Brain microvascular endothelial cell (primary cell): ENCODE measurements at regions not wholly inside any gene's neighbourhood (a gene's known extent, or its start where the extent isn't known, plus 50 kb on each side); places are given as distances from the start of the nearest gene placed in this dataset.

Source experiments
- DNase-seq: peaks from one replicate; pipeline ENCODE4 v3.0.0-alpha.2; 2020
- H3K27ac ChIP-seq: fragments of 250-450 bp; sonication (Bioruptor Pico); 2 replicates; pipeline ENCODE4 v1.5.1; 2020; ENCODE audit warnings: mild to moderate bottlenecking, moderate library complexity
- H3K27me3 ChIP-seq: fragments of 250-450 bp; sonication (Bioruptor Pico); replicated peaks from 2 replicates; pipeline ENCODE4 v1.5.1; 2020; ENCODE audit warnings: mild to moderate bottlenecking
- H3K36me3 ChIP-seq: fragments of 250-450 bp; sonication (Bioruptor Pico); replicated peaks from 2 replicates; pipeline ENCODE4 v1.5.1; 2020; ENCODE audit warnings: mild to moderate bottlenecking
- H3K4me3 ChIP-seq: 2 replicates; pipeline ENCODE4 v1.5.1; 2011; ENCODE audit warnings: low read depth, mild to moderate bottlenecking, control low read depth, low read length, moderate library complexity
- in situ Hi-C: cut with HindIII; loops from 2 replicates; pipeline ENCODE4 v1.10.0; 2017; ENCODE audit warnings: low sequenced_read_pairs, low pct_ligation_motif_present
- TF ChIP-seq, protein P1 (sequence below): IDR thresholded peaks from 2 replicates; pipeline ENCODE4 v1.5.1; 2011; ENCODE audit warnings: low read depth, mild to moderate bottlenecking, moderate library complexity, low read length, control low read depth, inconsistent platforms; ENCODE audit errors: missing control alignments

GRCh38 chr1:36536727-36537126, 54.0 kb upstream of the CSF3R start:
- H3K27me3 ChIP-seq: no peaks in the 10 kb centered on the region
- DNase-seq: no peak
- in situ Hi-C loops: no loop called here
- H3K36me3 ChIP-seq: no peaks in the 10 kb centered on the region
- TF ChIP-seq, protein P1, sequence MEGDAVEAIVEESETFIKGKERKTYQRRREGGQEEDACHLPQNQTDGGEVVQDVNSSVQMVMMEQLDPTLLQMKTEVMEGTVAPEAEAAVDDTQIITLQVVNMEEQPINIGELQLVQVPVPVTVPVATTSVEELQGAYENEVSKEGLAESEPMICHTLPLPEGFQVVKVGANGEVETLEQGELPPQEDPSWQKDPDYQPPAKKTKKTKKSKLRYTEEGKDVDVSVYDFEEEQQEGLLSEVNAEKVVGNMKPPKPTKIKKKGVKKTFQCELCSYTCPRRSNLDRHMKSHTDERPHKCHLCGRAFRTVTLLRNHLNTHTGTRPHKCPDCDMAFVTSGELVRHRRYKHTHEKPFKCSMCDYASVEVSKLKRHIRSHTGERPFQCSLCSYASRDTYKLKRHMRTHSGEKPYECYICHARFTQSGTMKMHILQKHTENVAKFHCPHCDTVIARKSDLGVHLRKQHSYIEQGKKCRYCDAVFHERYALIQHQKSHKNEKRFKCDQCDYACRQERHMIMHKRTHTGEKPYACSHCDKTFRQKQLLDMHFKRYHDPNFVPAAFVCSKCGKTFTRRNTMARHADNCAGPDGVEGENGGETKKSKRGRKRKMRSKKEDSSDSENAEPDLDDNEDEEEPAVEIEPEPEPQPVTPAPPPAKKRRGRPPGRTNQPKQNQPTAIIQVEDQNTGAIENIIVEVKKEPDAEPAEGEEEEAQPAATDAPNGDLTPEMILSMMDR: no peak
- H3K4me3 ChIP-seq: no peak overlapping the region
- H3K27ac ChIP-seq: no peak overlapping the region

DNA sequence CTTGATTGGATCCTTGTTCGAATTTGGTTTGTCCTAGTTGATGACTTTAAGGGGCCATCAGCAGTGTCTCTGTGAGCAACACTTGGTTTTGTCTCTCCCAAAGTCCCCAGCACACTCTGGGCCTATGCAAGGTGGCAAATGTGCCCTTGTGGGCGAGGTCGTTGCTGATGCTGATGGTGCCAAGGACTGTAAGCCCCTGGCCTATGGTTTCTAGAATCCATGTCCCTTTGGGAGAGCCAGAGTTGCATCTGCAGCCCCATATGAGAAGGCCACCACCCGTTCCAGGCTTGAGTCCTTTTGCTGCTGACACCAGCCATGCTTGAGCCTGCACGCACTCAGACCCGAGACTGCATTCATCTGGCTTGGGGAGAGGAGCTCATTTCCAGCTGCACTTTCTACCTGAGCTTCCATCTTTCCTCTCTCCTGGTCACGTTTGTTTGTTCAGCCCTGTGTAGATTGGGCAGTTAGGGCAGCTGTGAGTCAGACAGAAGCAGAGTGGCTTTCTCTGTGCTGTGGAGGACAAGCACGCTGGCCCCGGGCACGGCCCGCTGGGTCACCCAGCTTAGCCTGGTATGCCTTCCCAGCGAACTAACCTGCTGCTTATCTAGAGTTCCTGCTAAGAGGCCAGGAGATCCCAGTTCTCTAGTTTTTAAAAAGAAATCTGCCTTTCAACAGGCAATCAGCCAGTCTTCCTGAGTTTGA, 52.1 kb upstream of the CSF3R start:
- no peak overlapping the region for H3K27ac ChIP-seq
- no peaks in the 10 kb centered on the region for H3K36me3 ChIP-seq
- DNase-seq: no peak
- TF ChIP-seq, protein P1: no peak
- H3K4me3 ChIP-seq: no peak overlapping the region
- H3K27me3 ChIP-seq: no peaks in the 10 kb centered on the region
- in situ Hi-C loops: no loop called here

GRCh38 chr1:36533897-36534296, 51.2 kb upstream of the CSF3R start:
- TF ChIP-seq, protein P1: no peak
- Histone ChIP-seq H3K4me3 (no peak overlapping the region), H3K36me3 (no peaks in the 10 kb centered on the region), H3K27me3 (no peaks in the 10 kb centered on the region), H3K27ac (no peak overlapping the region)
- in situ Hi-C loops: no loop called here
- DNase-seq: no peak

GRCh38 chr1:36532810-36533401, 50.2 kb upstream of the CSF3R start:
- in situ Hi-C loops: no loop called here
- DNase-seq: no peak
- TF ChIP-seq, protein P1: no peak
- no peak overlapping the region for H3K4me3 ChIP-seq
- no peak overlapping the region for H3K27ac ChIP-seq
- no peaks in the 10 kb centered on the region for H3K36me3 ChIP-seq
- H3K27me3 ChIP-seq: no peaks in the 10 kb centered on the region
